ENCODE measurements at regions not wholly inside any gene's neighbourhood (a gene's known extent, or its start where the extent isn't known, plus 50 kb on each side); places are given as distances from the start of the nearest gene placed in this dataset.

- no peak for ATAC-seq (ENCODE audit: insufficient read depth, low read depth)
- Histone ChIP-seq H3K27me3 (ENCODE audit: insufficient read depth, low read length, poor library complexity) (no peaks in the 10 kb centered on the region), H3K36me3 (ENCODE audit: insufficient read depth, low read length) (no peaks in the 10 kb centered on the region), H4K20me1 (ENCODE audit: insufficient read depth, low read length) (no peaks in the 10 kb centered on the region), H3K4me3 (ENCODE audit: low read depth in 1 of 2, low read length in 2 of 2) (no peak overlapping the region), H3K27ac (ENCODE audit: low read length) (no peak overlapping the region), H3K4me1 (ENCODE audit: insufficient read depth, low read length) (no peaks in the 10 kb centered on the region), H3K79me2 (ENCODE audit: insufficient read depth, low read length) (no peaks in the 10 kb centered on the region), H3K9ac (ENCODE audit: low read depth, low read length) (no peak overlapping the region), H2AFZ (ENCODE audit: low read depth, low read length) (no peak overlapping the region), H3K9me3 (ENCODE audit: insufficient read depth, low read length, severe bottlenecking) (no peaks in the 10 kb centered on the region), H3K4me2 (ENCODE audit: insufficient read depth, low read length) (no peak overlapping the region)
- TF ChIP-seq EZH2 (IDR thresholded peaks at IDR 0.05; ENCODE audit: borderline replicate concordance, low read depth, low read length, severe bottlenecking) (no peak), CTCF (IDR thresholded peaks at IDR 0.05; ENCODE audit: borderline replicate concordance, extremely low read depth, low read length, poor library complexity, severe bottlenecking) (no peak)
- no peak for DNase-seq
These were observed 61.4 kb upstream of the PACRGL start for GRCh38 chr4:20638825-20639224.

GRCh38 chr4:20639346-20639745, 60.9 kb upstream of the PACRGL start:
- Histone ChIP-seq H3K79me2 (ENCODE audit: insufficient read depth, low read length) (no peaks in the 10 kb centered on the region), H3K36me3 (ENCODE audit: insufficient read depth, low read length) (no peaks in the 10 kb centered on the region), H3K4me1 (ENCODE audit: insufficient read depth, low read length) (no peaks in the 10 kb centered on the region), H3K27ac (ENCODE audit: low read length) (no peak overlapping the region), H3K9ac (ENCODE audit: low read depth, low read length) (no peak overlapping the region), H3K4me2 (ENCODE audit: insufficient read depth, low read length) (no peak overlapping the region), H2AFZ (ENCODE audit: low read depth, low read length) (no peak overlapping the region), H3K4me3 (ENCODE audit: low read depth in 1 of 2, low read length in 2 of 2) (no peak overlapping the region), H3K9me3 (ENCODE audit: insufficient read depth, low read length, severe bottlenecking) (no peaks in the 10 kb centered on the region), H4K20me1 (ENCODE audit: insufficient read depth, low read length) (no peaks in the 10 kb centered on the region), H3K27me3 (ENCODE audit: insufficient read depth, low read length, poor library complexity) (no peaks in the 10 kb centered on the region)
- no peak for TF ChIP-seq CTCF (IDR thresholded peaks at IDR 0.05; ENCODE audit: borderline replicate concordance, extremely low read depth, low read length, poor library complexity, severe bottlenecking)
- ATAC-seq (ENCODE audit: insufficient read depth, low read depth) (no peak), DNase-seq (no peak)

- no peak overlapping the region for H3K9ac ChIP-seq (ENCODE audit: low read depth, low read length)
- no peaks in the 10 kb centered on the region for H3K79me2 ChIP-seq (ENCODE audit: insufficient read depth, low read length)
- no peaks in the 10 kb centered on the region for H3K9me3 ChIP-seq (ENCODE audit: insufficient read depth, low read length, severe bottlenecking)
- no peak overlapping the region for H3K4me3 ChIP-seq (ENCODE audit: low read depth in 1 of 2, low read length in 2 of 2)
- ATAC-seq (ENCODE audit: insufficient read depth, low read depth) (no peak), DNase-seq (no peak)
- H3K36me3 ChIP-seq (ENCODE audit: insufficient read depth, low read length): no peaks in the 10 kb centered on the region
- no peak overlapping the region for H3K4me2 ChIP-seq (ENCODE audit: insufficient read depth, low read length)
- no peaks in the 10 kb centered on the region for H3K4me1 ChIP-seq (ENCODE audit: insufficient read depth, low read length)
- no peaks in the 10 kb centered on the region for H4K20me1 ChIP-seq (ENCODE audit: insufficient read depth, low read length)
- no peak overlapping the region for H2AFZ ChIP-seq (ENCODE audit: low read depth, low read length)
- no peak for TF ChIP-seq EZH2 (IDR thresholded peaks at IDR 0.05; ENCODE audit: borderline replicate concordance, low read depth, low read length, severe bottlenecking)
- no peak for TF ChIP-seq CTCF (IDR thresholded peaks at IDR 0.05; ENCODE audit: borderline replicate concordance, extremely low read depth, low read length, poor library complexity, severe bottlenecking)
- H3K27me3 ChIP-seq (ENCODE audit: insufficient read depth, low read length, poor library complexity): no peaks in the 10 kb centered on the region
- no peak overlapping the region for H3K27ac ChIP-seq (ENCODE audit: low read length)
These were observed 59.3 kb upstream of the PACRGL start for GRCh38 chr4:20640989-20641388.

GRCh38 chr4:20641976-20642375, 58.3 kb upstream of the PACRGL start:
- no peaks in the 10 kb centered on the region for H3K27me3 ChIP-seq (ENCODE audit: insufficient read depth, low read length, poor library complexity)
- H3K9ac ChIP-seq (ENCODE audit: low read depth, low read length): no peak overlapping the region
- no peaks in the 10 kb centered on the region for H4K20me1 ChIP-seq (ENCODE audit: insufficient read depth, low read length)
- no peaks in the 10 kb centered on the region for H3K4me1 ChIP-seq (ENCODE audit: insufficient read depth, low read length)
- H3K27ac ChIP-seq (ENCODE audit: low read length): no peak overlapping the region
- no peak for ATAC-seq (ENCODE audit: insufficient read depth, low read depth)
- TF ChIP-seq EZH2 (IDR thresholded peaks at IDR 0.05; ENCODE audit: borderline replicate concordance, low read depth, low read length, severe bottlenecking) (no peak), CTCF (IDR thresholded peaks at IDR 0.05; ENCODE audit: borderline replicate concordance, extremely low read depth, low read length, poor library complexity, severe bottlenecking) (no peak)
- H3K79me2 ChIP-seq (ENCODE audit: insufficient read depth, low read length): no peaks in the 10 kb centered on the region
- H3K36me3 ChIP-seq (ENCODE audit: insufficient read depth, low read length): no peaks in the 10 kb centered on the region
- H2AFZ ChIP-seq (ENCODE audit: low read depth, low read length): no peak overlapping the region
- H3K9me3 ChIP-seq (ENCODE audit: insufficient read depth, low read length, severe bottlenecking): no peaks in the 10 kb centered on the region
- no peak overlapping the region for H3K4me3 ChIP-seq (ENCODE audit: low read depth in 1 of 2, low read length in 2 of 2)
- DNase-seq: no peak
- H3K4me2 ChIP-seq (ENCODE audit: insufficient read depth, low read length): no peak overlapping the region

Measured in DND-41 (cell line).